Stimulated activated CD4-positive, alpha-beta T cell treated with anti-CD3 and anti-CD28 coated beads, TNF-alpha, amount 100 ng/mL, for 24 hours (primary cell): ENCODE measurements at regions not wholly inside any gene's neighbourhood (a gene's known extent, or its start where the extent isn't known, plus 50 kb on each side); places are given as distances from the start of the nearest gene placed in this dataset.
"Not testable (repeated sequence)": the region's sequence is repeated elsewhere in the genome, so short reads cannot be mapped to it uniquely, and the experiment has no call there.

Source experiments
- DNase-seq, 3 experiments: peaks; one replicate each; pipeline ENCODE4 v3.0.0-alpha.2; 2020; ENCODE audit warnings: low read depth in 3 of 3

GRCh38 chr10:117601716-117602115 is 59.2 kb downstream of the EMX2 start:
- DNase-seq, result no peak

- no peak for DNase-seq
Measured at GRCh38 chr10:117603081-117603480, 60.5 kb downstream of the EMX2 start.

GRCh38 chr10:117603726-117604125 is 61.2 kb downstream of the EMX2 start:
- DNase-seq, result no peak

GRCh38 chr10:117609095-117609795 is 66.7 kb downstream of the EMX2 start:
- DNase-seq, result no peak

- no peak for DNase-seq
Measured at GRCh38 chr10:117609796-117610170, 67.2 kb downstream of the EMX2 start.

GRCh38 chr10:117610321-117610720 is 67.8 kb downstream of the EMX2 start:
- no peak for DNase-seq

- DNase-seq, result no peak
Measured at GRCh38 chr10:117612113-117612512, 69.6 kb downstream of the EMX2 start.

GRCh38 chr10:117615649-117616048 is 73.1 kb downstream of the EMX2 start:
- DNase-seq, result no peak

GRCh38 chr10:117616179-117616578 is 73.6 kb downstream of the EMX2 start:
- DNase-seq, result no peak

GRCh38 chr10:117617086-117617485 is 74.5 kb downstream of the EMX2 start:
- no peak for DNase-seq

- no peak for DNase-seq
Measured at GRCh38 chr10:117617659-117618058, 75.1 kb downstream of the EMX2 start.

- DNase-seq, result no peak
Measured at GRCh38 chr10:117619223-117619622, 76.7 kb downstream of the EMX2 start.

GRCh38 chr10:117619707-117620405 is 77.3 kb downstream of the EMX2 start:
- DNase-seq, result no peak

GRCh38 chr10:117621196-117621595 is 78.7 kb downstream of the EMX2 start:
- DNase-seq, result no peak

- no peak for DNase-seq
Measured at GRCh38 chr10:117621795-117622420, 79.4 kb downstream of the EMX2 start.

- no peak for DNase-seq
Measured at GRCh38 chr10:117622471-117623184, 80.1 kb downstream of the EMX2 start.

GRCh38 chr10:117626228-117626627 is 83.7 kb downstream of the EMX2 start:
- no peak for DNase-seq

- DNase-seq, result no peak
Measured at GRCh38 chr10:117627561-117627960, 85.0 kb downstream of the EMX2 start.

- not testable (repeated sequence) for DNase-seq
Measured at GRCh38 chr10:117629717-117630116, 87.2 kb downstream of the EMX2 start.

- DNase-seq, result no peak
Measured at GRCh38 chr10:117631276-117632145, 89.0 kb downstream of the EMX2 start.

- no peak for DNase-seq
Measured at GRCh38 chr10:117632406-117632805, 89.9 kb downstream of the EMX2 start.
